Astrocyte of the hippocampus (primary cell): ENCODE measurements at regions not wholly inside any gene's neighbourhood (a gene's known extent, or its start where the extent isn't known, plus 50 kb on each side); places are given as distances from the start of the nearest gene placed in this dataset.
A peak's percentile ranks its signal among the peaks of the same experiment; 100 is the strongest.

ENCODE experiments used
- DNase-seq: peaks from one replicate; pipeline ENCODE4 v3.0.0; 2011; ENCODE audit warnings: low read depth, low spot score

GRCh38 chr7:113715262-113715661 lies 203.5 kb downstream of the PPP1R3A start:
- no peak for DNase-seq

DNA sequence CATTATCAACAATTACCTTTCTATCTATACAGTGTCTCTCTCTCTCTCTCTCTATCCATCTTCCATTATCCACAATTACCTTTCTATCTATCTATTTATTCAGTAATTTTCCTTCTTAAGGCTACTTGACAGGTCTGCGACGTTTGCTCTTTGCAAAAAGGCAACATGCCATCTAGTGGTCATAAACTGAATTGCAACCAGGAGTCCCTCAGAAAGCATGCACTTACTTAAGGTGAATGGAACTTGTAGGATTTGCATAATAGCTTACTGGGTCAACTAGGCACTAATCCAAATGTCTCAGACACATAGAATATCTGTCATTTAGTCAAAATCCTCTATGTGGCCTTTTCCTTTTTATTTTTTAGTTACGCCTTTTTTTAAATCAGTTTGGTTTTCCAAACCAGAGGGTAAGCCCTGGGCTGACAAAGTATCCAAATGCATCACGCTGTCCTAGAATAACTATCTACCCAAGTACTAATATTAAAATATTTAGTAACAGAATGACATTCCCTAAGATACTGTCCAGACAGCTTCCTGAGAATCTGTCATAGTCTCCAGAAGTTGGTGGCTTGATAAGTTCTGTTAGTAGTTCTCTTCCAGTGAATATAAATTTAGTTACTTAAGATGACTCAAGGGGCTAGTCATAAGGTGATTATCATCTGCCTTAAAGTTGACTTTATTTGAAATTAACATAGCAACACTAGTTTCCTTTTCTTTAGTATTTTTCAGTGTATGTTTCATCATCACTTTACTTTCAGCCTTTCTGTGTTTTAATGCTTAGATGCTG lies 208.3 kb downstream of the PPP1R3A start:
- DNase-seq = peak; percentile 90

DNA sequence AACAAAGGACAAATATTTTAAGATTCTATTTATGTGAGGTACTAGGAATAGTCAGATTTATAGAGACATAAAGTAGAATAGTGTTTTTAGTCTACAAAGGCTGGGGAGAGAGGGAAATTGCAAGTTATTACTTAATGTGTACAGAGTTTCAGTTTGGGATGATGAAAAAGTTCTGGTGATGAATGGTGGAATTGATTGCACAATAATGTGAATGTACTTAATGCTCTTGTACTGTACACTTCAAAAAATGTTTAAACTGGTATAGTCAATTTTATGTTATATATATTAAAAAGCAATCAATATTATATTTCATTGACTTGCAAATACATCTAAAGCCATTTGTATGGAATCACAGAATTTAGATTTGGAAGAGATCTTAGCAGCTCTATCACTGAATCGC lies 213.4 kb downstream of the PPP1R3A start:
- no peak for DNase-seq

GRCh38 chr7:113698556-113699220 lies 220.1 kb downstream of the PPP1R3A start:
- peak; percentile 50 for DNase-seq

GRCh38 chr7:113694149-113694548 lies 224.7 kb downstream of the PPP1R3A start:
- no peak for DNase-seq

- no peak for DNase-seq
Observed at GRCh38 chr7:113684165-113684564, 234.6 kb downstream of the PPP1R3A start.

GRCh38 chr7:113677811-113678210 lies 241.0 kb downstream of the PPP1R3A start:
- DNase-seq = no peak

- no peak for DNase-seq
Observed at GRCh38 chr7:113664867-113665266, 253.9 kb downstream of the PPP1R3A start.

DNA sequence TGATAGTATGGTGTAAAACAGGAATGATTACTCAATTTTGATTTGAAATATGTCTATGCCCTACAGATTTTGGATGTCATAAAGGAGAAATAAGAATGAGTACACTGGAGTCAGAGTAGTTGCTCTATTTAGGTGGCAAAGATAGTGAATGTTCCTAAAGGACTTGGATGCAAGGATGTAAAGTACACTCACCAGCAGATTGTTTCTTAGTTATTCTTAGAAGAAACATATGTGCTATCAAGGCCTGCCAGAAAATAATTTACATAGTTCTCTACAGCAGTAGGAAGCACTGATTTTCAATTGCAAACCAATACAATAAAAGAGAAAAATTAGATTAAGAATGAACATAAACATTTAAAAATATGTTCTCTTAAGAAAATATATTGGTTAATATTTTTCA lies 259.4 kb downstream of the PPP1R3A start:
- no peak for DNase-seq

DNA sequence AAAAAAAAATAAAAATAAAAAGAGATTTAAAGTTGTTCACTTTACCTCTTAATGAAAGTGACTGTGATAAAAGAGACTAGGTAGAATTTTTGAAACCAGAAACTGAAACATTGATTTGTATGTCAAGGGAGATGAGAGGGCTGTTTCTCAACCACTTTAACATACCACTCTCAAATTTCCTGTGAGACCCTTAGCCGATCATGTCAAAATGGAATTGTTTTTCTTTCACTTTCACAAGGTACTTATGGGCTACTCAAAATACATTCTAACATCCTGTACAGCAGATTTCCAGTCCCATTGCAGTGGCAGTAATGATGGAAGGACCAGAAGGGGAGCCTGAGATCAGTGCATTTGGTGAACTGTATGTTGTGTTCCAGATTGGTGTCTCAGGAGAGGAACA lies 261.2 kb downstream of the PPP1R3A start:
- no peak for DNase-seq

DNA sequence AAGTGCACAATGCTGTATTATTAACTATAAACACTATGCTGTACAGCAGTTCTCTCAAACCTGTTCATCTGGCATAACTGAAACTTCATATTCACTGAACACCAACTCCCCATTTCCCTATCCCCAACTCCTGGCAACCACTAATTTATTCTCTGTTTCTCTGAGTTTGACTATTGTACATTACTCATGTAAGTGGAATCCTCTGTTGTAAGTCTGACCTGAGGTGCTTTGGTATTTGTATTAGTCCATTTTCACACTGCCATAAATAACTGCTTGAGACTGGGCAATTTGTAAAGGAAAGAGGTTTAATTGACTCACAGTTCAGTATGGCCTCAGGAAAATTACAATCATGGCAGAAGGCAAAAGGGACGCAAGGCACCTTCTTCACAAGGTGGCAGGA lies 266.3 kb downstream of the PPP1R3A start:
- DNase-seq = peak; percentile 56

DNA sequence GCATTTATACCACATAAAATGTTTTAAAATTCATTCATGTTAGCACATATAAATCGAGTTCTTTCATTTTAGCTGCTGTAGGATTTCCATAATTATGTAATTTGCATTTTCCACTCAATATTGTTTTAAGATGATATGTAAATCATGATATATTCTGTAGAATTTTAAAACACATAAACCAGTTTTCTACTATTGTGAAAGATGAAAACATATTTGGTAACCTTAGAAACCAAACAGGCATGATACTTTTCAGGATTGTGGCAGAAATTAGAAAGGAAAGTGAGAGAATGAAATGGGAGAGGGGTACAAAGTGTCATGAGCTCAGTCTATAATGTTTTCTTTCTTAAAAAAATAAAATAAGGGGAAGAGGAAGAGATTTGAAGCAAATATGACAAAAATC lies 269.3 kb downstream of the PPP1R3A start:
- DNase-seq = no peak

- peak; percentile 3 for DNase-seq
Observed at GRCh38 chr7:113639221-113639620, 279.6 kb downstream of the PPP1R3A start.

- DNase-seq = peak; percentile 2
Observed at GRCh38 chr7:113636727-113637421, 281.9 kb downstream of the PPP1R3A start.

GRCh38 chr7:113635492-113635891 lies 283.3 kb downstream of the PPP1R3A start:
- DNase-seq = no peak

GRCh38 chr7:113633073-113633472 lies 285.7 kb downstream of the PPP1R3A start:
- no peak for DNase-seq

GRCh38 chr7:113628948-113629847 lies 289.6 kb downstream of the PPP1R3A start:
- no peak for DNase-seq

GRCh38 chr7:113625494-113626102 lies 293.2 kb downstream of the PPP1R3A start:
- DNase-seq = no peak

DNA sequence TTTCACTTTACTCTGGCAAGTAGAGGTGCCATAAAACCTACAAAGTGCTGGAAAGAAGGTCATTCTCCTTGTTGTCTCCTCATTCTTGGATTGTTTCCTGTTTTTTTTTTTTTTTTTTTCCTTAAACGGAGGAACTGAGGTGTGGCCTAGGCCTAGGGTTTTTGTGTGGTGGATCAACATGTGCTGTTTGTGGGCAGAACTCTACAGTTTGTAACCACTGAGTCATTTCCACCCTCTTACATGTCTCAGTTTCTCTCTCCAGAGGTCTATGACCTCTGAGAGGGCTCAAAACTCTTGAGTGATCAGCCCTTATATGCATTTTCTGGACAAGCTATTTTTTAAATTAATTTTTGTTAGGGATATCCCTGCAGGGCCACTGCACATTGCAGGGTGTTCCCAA lies 296.0 kb downstream of the PPP1R3A start:
- DNase-seq = no peak

GRCh38 chr7:113610572-113610971 lies 308.2 kb downstream of the PPP1R3A start:
- no peak for DNase-seq

DNA sequence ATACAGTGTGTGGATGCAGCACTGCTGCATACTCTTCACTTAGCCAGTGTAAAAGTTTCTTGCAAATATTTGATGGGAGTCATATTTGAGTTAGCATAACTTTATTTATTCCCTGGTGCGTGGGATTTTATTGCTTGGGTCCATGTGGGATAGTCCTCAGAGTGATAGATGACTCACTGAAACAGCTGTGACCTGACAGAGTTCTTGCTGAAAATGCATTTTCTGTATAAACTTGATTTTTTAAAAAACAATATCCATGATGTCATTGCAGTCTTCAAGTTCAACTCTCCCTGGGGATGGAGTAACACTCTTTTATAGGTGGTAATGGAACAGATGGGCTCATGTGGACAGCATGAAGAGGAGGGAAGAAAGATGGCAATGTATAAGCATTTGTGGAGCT lies 310.0 kb downstream of the PPP1R3A start:
- DNase-seq = no peak
